Trophoblast cell (in vitro differentiated cells and primary cell): ENCODE measurements at regions not wholly inside any gene's neighbourhood (a gene's known extent, or its start where the extent isn't known, plus 50 kb on each side); places are given as distances from the start of the nearest gene placed in this dataset.

Experiments
- DNase-seq, 2 donors: peaks; one replicate each; pipeline ENCODE4 v3.0.0-alpha.2; 2016
- H2AFZ ChIP-seq: 2 replicates; pipeline ENCODE4 v1.6.1; 2013; ENCODE audit warnings: low read length, moderate library complexity, mild to moderate bottlenecking; ENCODE audit not compliant: insufficient read depth, poor library complexity
- H2AK5ac ChIP-seq: 2 replicates; pipeline ENCODE4 v1.6.1; 2013; ENCODE audit warnings: mild to moderate bottlenecking, low read length
- H2BK120ac ChIP-seq: 2 replicates; pipeline ENCODE4 v1.6.1; 2013; ENCODE audit warnings: low read length, mild to moderate bottlenecking, moderate library complexity; ENCODE audit not compliant: insufficient read depth, poor library complexity
- H2BK12ac ChIP-seq: 2 replicates; pipeline ENCODE4 v1.6.1; 2013; ENCODE audit warnings: mild to moderate bottlenecking, low read length, moderate library complexity
- H2BK5ac ChIP-seq: 2 replicates; pipeline ENCODE4 v1.6.1; 2013; ENCODE audit warnings: low read length, low read depth, moderate library complexity, mild to moderate bottlenecking; ENCODE audit not compliant: poor library complexity
- H3K14ac ChIP-seq: 2 replicates; pipeline ENCODE4 v1.6.1; 2013; ENCODE audit warnings: mild to moderate bottlenecking, low read length
- H3K18ac ChIP-seq: 2 replicates; pipeline ENCODE4 v1.6.1; 2013; ENCODE audit warnings: mild to moderate bottlenecking, low read length
- H3K23ac ChIP-seq: 2 replicates; pipeline ENCODE4 v1.6.1; 2013; ENCODE audit warnings: low read length
- H3K27ac ChIP-seq: 2 replicates; pipeline ENCODE4 v1.5.1; 2013; ENCODE audit warnings: low read depth, mild to moderate bottlenecking, inconsistent platforms, low read length, moderate library complexity
- H3K27me3 ChIP-seq: 2 replicates; pipeline ENCODE4 v1.6.1; 2013; ENCODE audit warnings: inconsistent platforms, mild to moderate bottlenecking, low read length, moderate library complexity; ENCODE audit not compliant: insufficient read depth
- H3K36me3 ChIP-seq, 2 experiments: 1 replicate in 1 of 2; 2 replicates in 1 of 2; pipeline ENCODE4 v1.6.1; 2013; ENCODE audit warnings: low read length in 2 of 2, mild to moderate bottlenecking in 2 of 2, moderate library complexity in 1 of 2; ENCODE audit not compliant: insufficient read depth in 2 of 2, control insufficient read depth in 1 of 2
- H3K4ac ChIP-seq: 2 replicates; pipeline ENCODE4 v1.6.1; 2013; ENCODE audit warnings: low read depth, mild to moderate bottlenecking, low read length, moderate library complexity
- H3K4me1 ChIP-seq, 2 experiments: 1 replicate in 1 of 2; 2 replicates in 1 of 2; pipeline ENCODE4 v1.6.1; 2013; ENCODE audit warnings: low read length in 2 of 2, mild to moderate bottlenecking in 2 of 2, moderate library complexity in 1 of 2; ENCODE audit not compliant: insufficient read depth in 2 of 2, control insufficient read depth in 1 of 2
- H3K4me2 ChIP-seq: 2 replicates; pipeline ENCODE4 v1.6.1; 2013; ENCODE audit warnings: inconsistent platforms, mild to moderate bottlenecking, low read length, moderate library complexity
- H3K4me3 ChIP-seq: 2 replicates; pipeline ENCODE4 v1.5.1; 2013; ENCODE audit warnings: mild to moderate bottlenecking, low read depth, low read length, inconsistent platforms
- H3K79me1 ChIP-seq: one replicate; pipeline ENCODE4 v1.6.1; 2013; ENCODE audit warnings: low read length
- H3K79me2 ChIP-seq: 2 replicates; pipeline ENCODE4 v1.6.1; 2013; ENCODE audit warnings: low read length, mild to moderate bottlenecking; ENCODE audit not compliant: control insufficient read depth, insufficient read depth, poor library complexity
- H3K9ac ChIP-seq: 2 replicates; pipeline ENCODE4 v1.6.1; 2013; ENCODE audit warnings: mild to moderate bottlenecking, low read length
- H3K9me3 ChIP-seq: 2 replicates; pipeline ENCODE4 v1.6.1; 2013; ENCODE audit warnings: low read depth, mild to moderate bottlenecking, control low read depth, inconsistent platforms, low read length; ENCODE audit not compliant: insufficient read depth
- H4K12ac ChIP-seq: 2 replicates; pipeline ENCODE4 v1.6.1; 2013; ENCODE audit warnings: low read depth, mild to moderate bottlenecking, low read length, moderate library complexity
- H4K8ac ChIP-seq: 2 replicates; pipeline ENCODE4 v1.6.1; 2013; ENCODE audit warnings: low read depth, mild to moderate bottlenecking, low read length, moderate library complexity
- H4K91ac ChIP-seq: one replicate; pipeline ENCODE4 v1.6.1; 2013; ENCODE audit warnings: low read depth, mild to moderate bottlenecking, low read length, moderate library complexity
- WGBS: extraction: QIAGEN DNeasy Blood & Tissue Kit; methylation state at CpG from one replicate; pipeline ENCODE4 v1.1.7; 2013; ENCODE audit warnings: missing lambda C conversion rate; ENCODE audit not compliant: insufficient read length, insufficient coverage; ENCODE audit errors: extremely low coverage; 5-methylcytosine and 5-hydroxymethylcytosine counted together

- Histone ChIP-seq H3K18ac (no peak overlapping the region), H3K27me3 (no peaks in the 10 kb centered on the region), H3K4ac (no peak overlapping the region), H3K4me2 (no peak overlapping the region), H2BK5ac (no peak overlapping the region), H3K9ac (no peak overlapping the region), H2BK120ac (no peak overlapping the region), H4K12ac (no peak overlapping the region), H2AK5ac (no peak overlapping the region), H3K79me1 (no peaks in the 10 kb centered on the region), H3K27ac (no peak overlapping the region), H3K36me3 (no peaks in the 10 kb centered on the region), H3K23ac (no peak overlapping the region), H2BK12ac (no peak overlapping the region), H3K14ac (no peak overlapping the region), H2AFZ (no peak overlapping the region), H3K4me3 (no peak overlapping the region), H4K8ac (no peak overlapping the region), H3K79me2 (no peaks in the 10 kb centered on the region), H3K4me1 (no peaks in the 10 kb centered on the region), H3K9me3 (no peaks in the 10 kb centered on the region), H4K91ac (no peak overlapping the region)
- no CpG with 5 or more reads among the region's 2 CpGs for WGBS
- DNase-seq = no peak
Measured at GRCh38 chr1:60235275-60235674, 161.7 kb upstream of the C1orf87 start.

GRCh38 chr1:60234776-60235175, 161.2 kb upstream of the C1orf87 start:
- Histone ChIP-seq H3K27ac (no peak overlapping the region), H4K91ac (no peak overlapping the region), H3K79me2 (no peaks in the 10 kb centered on the region), H3K4me1 (no peaks in the 10 kb centered on the region), H3K4ac (no peak overlapping the region), H3K18ac (no peak overlapping the region), H4K12ac (no peak overlapping the region), H2BK120ac (no peak overlapping the region), H3K36me3 (no peaks in the 10 kb centered on the region), H2BK12ac (no peak overlapping the region), H4K8ac (no peak overlapping the region), H3K9me3 (no peaks in the 10 kb centered on the region), H3K4me2 (no peak overlapping the region), H3K27me3 (no peaks in the 10 kb centered on the region), H3K23ac (no peak overlapping the region), H2AK5ac (no peak overlapping the region), H2BK5ac (no peak overlapping the region), H3K4me3 (no peak overlapping the region), H2AFZ (no peak overlapping the region), H3K79me1 (no peaks in the 10 kb centered on the region), H3K9ac (no peak overlapping the region), H3K14ac (no peak overlapping the region)
- no peak for DNase-seq
- WGBS = no CpG with 5 or more reads among the region's 2 CpGs

GRCh38 chr1:60229821-60230220, 156.3 kb upstream of the C1orf87 start:
- Histone ChIP-seq H3K4me1 (no peaks in the 10 kb centered on the region), H4K12ac (no peak overlapping the region), H3K9me3 (peaks cover 2% of the 10 kb centered on the region), H3K4me2 (no peak overlapping the region), H2BK5ac (no peak overlapping the region), H2AK5ac (no peak overlapping the region), H2BK12ac (no peak overlapping the region), H3K4ac (no peak overlapping the region), H3K27ac (no peak overlapping the region), H3K79me2 (no peaks in the 10 kb centered on the region), H3K4me3 (no peak overlapping the region), H2BK120ac (no peak overlapping the region), H3K36me3 (no peaks in the 10 kb centered on the region), H3K23ac (no peak overlapping the region), H3K14ac (no peak overlapping the region), H3K27me3 (no peaks in the 10 kb centered on the region), H3K18ac (no peak overlapping the region), H3K79me1 (no peaks in the 10 kb centered on the region), H4K91ac (no peak overlapping the region), H3K9ac (no peak overlapping the region), H4K8ac (no peak overlapping the region), H2AFZ (no peak overlapping the region)
- no peak for DNase-seq

- no peak overlapping the region for H4K91ac ChIP-seq
- no peaks in the 10 kb centered on the region for H3K36me3 ChIP-seq
- no peak overlapping the region for H3K23ac ChIP-seq
- no peak overlapping the region for H2AK5ac ChIP-seq
- no peaks in the 10 kb centered on the region for H3K79me2 ChIP-seq
- no peak overlapping the region for H4K8ac ChIP-seq
- WGBS = no CpG with 5 or more reads among the region's 1 CpG
- peaks cover 2% of the 10 kb centered on the region for H3K9me3 ChIP-seq
- H3K79me1 ChIP-seq = no peaks in the 10 kb centered on the region
- H3K18ac ChIP-seq = no peak overlapping the region
- H3K4me3 ChIP-seq = no peak overlapping the region
- no peaks in the 10 kb centered on the region for H3K27me3 ChIP-seq
- no peak overlapping the region for H3K4ac ChIP-seq
- H3K9ac ChIP-seq = no peak overlapping the region
- no peak overlapping the region for H4K12ac ChIP-seq
- H2BK5ac ChIP-seq = no peak overlapping the region
- H3K4me2 ChIP-seq = no peak overlapping the region
- no peak overlapping the region for H3K27ac ChIP-seq
- no peak overlapping the region for H3K14ac ChIP-seq
- no peak overlapping the region for H2AFZ ChIP-seq
- no peak for DNase-seq
- no peak overlapping the region for H2BK120ac ChIP-seq
- H3K4me1 ChIP-seq = no peaks in the 10 kb centered on the region
- no peak overlapping the region for H2BK12ac ChIP-seq
Measured at GRCh38 chr1:60228041-60228491, 154.5 kb upstream of the C1orf87 start.

- Histone ChIP-seq H2AFZ (no peak overlapping the region), H3K27ac (no peak overlapping the region), H2BK120ac (no peak overlapping the region), H2AK5ac (no peak overlapping the region), H3K79me2 (no peaks in the 10 kb centered on the region), H3K9me3 (peaks cover 2% of the 10 kb centered on the region), H3K23ac (no peak overlapping the region), H2BK5ac (no peak overlapping the region), H3K36me3 (no peaks in the 10 kb centered on the region), H4K8ac (no peak overlapping the region), H3K27me3 (no peaks in the 10 kb centered on the region), H2BK12ac (no peak overlapping the region), H3K79me1 (no peaks in the 10 kb centered on the region), H3K14ac (no peak overlapping the region), H3K18ac (no peak overlapping the region), H4K12ac (no peak overlapping the region), H4K91ac (no peak overlapping the region), H3K4me1 (no peaks in the 10 kb centered on the region), H3K4me3 (no peak overlapping the region), H3K4me2 (no peak overlapping the region), H3K4ac (no peak overlapping the region), H3K9ac (no peak overlapping the region)
- DNase-seq = no peak
Measured at GRCh38 chr1:60227601-60228000, 154.0 kb upstream of the C1orf87 start.
